ENCODE measurements at regions not wholly inside any gene's neighbourhood (a gene's known extent, or its start where the extent isn't known, plus 50 kb on each side); places are given as distances from the start of the nearest gene placed in this dataset.
"Not testable (repeated sequence)": the region's sequence is repeated elsewhere in the genome, so short reads cannot be mapped to it uniquely, and the experiment has no call there.

DNA sequence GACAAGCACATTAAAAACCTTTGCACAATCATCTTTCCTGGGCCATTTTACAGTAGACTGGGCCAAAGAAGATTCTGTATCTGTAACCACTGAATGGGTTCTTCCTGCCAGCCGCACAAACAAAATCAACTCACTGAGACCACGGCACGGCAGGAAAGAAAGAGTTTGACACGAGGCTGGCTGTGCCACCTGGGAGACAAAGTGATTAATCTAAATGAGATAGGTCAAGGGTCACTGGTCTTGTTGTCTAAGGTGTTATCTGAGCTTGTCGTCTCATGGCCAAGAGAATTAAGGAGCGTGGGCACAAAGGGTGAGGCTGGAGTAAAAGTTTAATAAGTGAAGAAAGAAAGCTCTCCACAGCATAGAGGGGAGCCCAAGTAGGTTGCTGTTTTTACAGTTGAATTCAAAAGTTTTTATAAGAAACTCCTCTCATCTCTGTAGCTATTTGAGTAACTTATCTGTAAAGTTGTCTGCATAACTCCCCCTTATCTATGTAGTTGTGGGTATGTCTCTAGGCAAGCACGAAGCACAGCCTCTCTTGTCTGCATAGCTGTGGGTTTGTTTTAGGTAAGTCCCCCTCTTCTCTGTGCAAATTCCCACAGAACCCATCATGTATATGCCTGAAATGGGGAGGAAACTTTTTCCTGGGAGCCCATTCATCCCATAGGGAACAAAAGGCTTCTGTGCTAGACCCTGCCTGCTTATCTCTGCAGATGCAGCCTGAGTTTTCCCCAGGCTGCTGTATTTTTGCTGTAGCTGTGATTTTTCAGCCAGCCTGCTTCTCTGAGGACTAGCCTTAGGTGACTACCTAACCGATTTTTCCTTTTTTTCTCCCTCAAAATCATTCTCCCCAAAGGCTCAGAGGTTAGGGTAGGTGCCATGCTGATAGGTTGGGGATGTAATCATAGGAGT is 1314.6 kb upstream of the TMEM132C start:
- DNase-seq, result no peak

DNA sequence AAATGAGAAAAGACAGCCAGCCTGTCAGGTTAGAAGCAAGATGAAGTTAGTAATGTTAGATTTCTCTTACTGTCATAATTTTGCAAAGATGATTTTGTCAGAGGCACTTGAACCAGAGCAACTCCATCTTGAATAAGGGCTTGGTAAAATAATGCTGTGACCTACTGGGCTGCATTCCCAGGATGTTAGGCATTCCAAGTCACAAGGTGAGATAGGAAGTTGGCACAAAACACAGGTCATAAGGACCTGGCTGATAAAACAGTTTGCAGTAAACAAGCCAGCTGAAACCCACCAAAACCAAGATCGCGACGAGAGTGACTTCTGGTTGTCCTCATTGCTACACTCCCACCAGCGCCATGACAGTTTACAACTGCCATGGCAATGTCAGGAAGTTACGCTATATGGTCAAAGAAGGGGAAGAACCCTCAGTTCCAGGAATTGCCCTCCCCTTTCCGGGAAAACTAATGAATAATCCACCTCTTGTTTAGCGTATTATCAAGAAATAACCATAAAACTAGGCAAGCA is 1313.5 kb upstream of the TMEM132C start:
- no peak for DNase-seq

DNA sequence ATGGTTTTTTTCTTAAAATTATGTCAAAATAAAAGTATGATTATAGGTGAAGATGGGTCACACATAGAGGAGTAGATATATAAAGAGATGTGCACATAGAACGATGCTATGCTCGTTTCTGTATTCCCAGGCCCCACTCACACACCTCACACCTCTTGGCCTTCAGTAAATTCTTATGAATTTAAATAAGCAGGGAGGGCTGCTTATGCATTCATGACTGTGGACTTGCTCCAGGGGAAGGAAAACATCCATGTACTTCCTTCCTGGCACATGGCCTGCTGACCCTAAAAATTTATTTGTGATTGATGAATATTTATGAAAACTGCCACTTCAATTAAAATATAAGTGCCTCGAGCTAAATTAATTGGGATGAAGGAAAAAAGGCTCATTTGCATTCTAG is 1306.7 kb upstream of the TMEM132C start:
- DNase-seq, result no peak

DNA sequence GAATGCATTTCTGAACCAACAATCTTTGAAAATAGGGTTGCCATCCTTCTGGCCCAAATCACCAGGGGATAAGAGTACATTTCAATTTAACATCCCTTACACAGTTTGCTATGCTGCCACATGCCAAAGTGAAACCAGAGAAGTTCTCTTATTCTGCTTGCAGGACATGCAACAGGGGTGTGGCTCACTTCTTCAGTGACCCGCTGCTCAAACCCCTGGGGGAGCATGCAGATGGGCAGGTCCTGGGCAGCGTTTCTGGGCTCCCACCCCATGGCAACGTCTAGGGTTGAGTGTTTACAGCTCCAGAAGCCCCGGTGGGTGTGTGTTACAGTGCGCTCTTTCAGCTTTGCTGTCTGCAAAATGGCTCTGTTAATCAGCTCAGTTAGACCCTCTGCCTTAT is 1306.3 kb upstream of the TMEM132C start:
- no peak for DNase-seq

DNA sequence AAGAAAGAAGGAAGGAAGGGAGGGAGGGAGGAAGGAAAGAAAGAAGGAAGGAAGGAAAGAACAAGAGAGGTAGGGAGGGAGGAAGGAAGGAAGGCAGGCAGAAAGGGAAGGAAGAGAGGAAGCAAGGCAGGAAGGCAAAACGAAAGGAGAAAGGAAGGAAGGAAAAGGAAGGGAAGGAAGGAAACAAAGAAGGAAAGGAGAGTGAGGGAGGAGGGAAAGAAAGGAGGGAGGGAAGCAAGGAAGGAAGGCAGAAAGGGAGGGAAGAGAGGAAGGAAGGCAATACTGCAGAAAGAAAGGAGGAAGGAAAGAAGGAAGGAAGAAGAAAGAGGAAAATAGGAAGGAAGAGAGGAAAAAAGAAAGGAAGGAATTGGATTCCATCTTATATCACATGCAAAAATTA is 1303.1 kb upstream of the TMEM132C start:
- no peak for DNase-seq

DNA sequence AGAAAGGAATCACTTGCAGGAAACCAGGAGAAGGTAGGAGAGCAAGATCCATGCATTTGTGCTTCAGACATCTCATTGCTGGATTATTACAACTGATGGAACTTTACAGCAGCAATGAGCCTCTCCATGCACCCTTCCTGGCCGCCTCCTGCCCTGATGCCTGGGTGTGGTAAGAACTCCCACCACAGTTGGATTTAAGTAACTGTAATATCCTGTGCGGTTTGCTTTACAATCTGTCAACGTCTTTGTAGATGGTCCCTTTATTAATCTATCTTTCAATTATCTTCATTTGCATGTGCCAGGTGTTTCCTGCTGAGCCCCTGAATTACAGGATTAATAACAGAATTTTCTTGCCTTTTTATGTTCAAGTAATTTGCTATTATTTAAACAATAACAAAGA is 1300.5 kb upstream of the TMEM132C start:
- DNase-seq, result no peak

DNA sequence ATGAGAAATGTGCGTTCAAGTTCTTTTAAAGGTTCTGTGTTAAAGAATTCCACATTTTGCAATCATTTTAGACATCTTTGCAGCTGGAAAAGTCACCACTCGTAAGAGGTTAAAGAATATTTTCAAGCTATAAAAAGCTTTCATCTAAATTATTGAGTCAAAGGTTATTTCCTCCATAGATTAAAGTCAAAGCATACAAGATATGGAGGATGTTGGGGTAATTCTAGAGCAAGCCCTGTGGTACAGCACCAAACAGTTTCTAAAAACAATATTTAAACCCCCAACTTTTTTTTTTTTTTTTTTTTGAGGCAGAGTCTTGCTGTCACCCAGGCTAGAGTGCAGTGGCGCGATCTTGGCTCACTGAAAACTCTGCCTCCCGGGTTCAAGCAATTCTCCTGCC is 1299.8 kb upstream of the TMEM132C start:
- no peak for DNase-seq

DNA sequence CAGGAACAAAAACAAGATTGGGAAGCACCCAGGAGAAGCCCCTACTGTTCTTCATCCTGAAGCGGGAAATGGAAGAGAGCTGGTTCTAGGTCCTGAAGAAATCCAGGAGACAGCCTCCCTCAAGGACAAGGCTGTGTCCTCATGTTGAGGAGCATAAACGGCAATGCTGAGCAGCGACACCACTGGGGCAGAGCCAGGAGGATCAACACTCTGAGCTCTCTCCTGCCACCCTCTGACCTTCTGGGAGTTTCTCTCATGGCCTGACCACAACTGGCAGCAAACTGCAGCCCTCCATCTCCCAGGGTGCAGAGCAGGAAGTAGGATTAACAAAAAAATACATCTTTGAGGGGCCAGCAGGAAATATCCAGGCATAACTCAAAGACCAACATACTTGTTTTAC is 1292.2 kb upstream of the TMEM132C start:
- no peak for DNase-seq

DNA sequence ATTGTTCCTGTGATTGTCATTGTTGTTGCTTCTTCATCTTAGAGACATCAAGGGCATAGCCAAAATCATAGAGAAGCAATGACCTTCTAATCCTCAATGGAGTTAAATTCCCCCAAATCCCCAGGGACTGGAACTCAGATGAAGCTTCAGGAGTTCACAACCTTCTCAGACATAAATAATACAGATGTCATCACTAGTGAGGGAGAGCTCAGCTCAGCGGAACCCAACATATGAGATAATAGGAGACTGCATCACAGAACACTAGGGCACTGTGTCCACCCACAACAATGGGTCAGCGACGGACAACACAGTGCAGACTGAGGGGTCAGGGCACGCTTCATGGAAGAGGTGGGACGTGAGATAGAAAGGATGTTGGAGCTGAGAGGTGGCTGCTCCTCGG is 1290.4 kb upstream of the TMEM132C start:
- DNase-seq, result no peak

DNA sequence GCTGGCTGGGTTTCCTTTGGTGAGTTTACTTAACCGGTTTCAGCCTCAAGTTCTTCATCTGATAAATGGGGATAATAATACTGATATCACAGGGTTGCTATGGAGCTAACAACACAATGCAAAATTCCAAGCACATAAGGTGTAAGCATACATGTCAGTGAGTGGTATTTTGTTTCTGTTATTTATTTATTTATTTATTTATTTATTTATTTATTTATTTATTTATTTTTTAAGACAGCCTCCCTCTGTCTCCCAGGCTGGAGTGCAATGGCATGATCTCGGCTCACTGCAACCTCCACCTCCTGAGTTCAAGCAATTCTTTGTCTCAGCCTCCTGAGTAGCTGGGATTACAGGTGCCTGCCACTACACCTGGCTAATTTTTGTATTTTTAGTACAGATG is 1287.4 kb upstream of the TMEM132C start:
- not testable (repeated sequence) for DNase-seq

DNA sequence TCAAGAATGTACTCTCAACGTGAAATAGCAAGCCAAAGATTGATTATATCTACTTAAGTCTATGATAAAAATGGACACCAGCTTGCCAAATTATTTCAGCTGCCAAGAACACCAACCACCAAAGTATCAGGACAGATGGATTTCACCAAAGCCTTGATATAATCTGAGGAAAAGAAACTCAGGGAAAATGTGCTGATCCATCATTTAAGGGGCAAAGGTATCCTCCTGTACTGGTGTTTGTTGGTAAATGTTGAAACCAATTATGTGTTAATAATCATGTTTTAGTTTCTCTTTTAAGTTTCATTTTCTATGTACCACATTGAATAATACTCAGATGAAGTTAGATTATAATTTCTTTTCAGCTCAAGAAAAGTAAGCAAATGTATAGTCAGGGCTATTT is 1284.3 kb upstream of the TMEM132C start:
- DNase-seq, result no peak

DNA sequence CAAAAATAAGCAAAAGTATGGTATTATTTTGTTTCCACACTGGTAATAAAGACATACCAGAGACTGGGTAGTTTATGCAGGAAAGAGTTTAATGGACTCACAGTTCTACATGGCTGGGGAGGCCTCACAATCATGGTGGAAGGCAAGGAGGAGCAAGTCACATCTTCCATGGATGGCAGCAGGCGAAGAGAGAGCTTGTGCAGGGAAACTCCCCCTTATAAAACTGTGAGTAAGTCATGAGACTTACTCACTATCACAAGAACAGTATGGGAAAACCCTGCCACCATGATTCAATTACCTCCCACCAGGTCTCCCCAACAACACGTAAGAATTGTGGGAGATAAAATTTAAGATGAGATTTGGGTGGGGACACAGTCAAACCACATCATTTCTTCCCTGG is 1283.2 kb upstream of the TMEM132C start:
- DNase-seq, result not testable (repeated sequence)

DNA sequence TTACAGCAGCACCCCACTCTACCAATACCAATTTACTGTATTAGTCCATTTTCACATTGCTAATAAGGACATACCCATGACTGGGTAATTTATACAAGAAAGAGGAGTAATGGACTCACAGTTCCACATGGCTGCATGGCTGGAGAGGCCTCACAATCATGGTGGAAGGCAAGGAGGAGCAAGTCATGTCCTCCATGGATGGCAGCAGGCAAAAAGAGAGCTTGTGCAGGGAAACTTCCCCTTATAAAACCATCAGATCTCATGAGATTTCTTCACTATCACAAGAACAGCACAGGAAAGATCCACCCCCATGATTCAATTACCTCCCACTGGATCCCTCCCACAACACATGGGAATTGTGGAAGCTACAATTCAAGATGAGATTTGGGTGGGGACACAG is 1281.3 kb upstream of the TMEM132C start:
- not testable (repeated sequence) for DNase-seq

DNA sequence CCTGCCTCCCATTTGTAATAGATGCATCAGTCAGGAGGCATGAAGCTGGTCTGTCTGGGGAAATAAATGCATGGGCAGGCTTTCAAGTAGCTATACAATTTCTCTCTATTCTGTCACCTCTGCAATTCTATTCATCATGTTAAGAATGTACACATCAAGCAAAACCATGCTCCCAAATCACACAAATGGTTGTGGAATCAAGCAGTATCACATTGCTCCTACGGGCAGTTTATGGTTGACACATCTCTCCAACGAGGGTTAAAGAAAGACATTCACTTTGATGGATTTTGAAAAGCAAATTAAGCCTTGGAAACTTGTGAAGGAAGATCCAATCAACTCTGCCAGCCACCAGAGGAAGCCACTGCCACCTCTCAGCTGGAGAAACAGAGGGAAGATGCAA is 1277.4 kb upstream of the TMEM132C start:
- DNase-seq, result no peak

DNA sequence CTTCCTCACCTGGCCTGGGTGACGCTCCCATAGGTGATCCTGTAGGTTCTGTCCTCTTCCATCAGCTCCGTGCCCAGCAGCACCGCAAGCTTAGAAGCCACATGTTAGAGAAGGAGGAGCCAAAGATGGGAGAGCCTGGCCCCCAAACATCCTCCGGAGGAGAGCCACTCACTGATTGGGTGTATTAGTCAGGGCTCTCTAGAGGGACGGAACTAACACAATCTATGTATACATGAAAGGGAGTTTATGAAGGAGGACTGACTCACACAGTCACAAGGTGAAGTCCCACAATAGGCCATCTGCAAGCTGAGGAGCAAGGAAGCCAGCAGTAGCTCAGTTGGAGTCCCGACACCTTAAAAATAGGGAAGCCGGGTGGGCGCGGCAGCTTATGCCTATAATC is 1273.1 kb upstream of the TMEM132C start:
- DNase-seq, result no peak

DNA sequence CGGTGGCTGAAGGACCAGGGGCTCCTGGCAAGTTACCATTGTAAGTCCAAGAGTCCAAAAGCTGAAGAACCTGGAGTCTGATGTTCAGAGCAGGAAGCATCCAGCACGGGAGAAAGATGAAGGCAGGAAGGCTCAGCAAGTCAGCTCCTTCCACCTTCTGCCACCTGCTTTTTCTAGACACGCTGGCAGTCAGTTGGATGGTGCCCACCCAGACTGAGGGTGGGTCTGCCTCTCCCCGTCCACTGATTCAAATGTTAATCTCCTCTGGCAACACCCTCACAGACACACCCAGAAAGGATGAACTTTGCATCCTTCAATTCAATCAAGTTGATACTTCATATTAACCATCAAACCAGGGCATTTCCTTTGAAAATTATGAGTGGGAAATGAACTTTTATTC is 1272.4 kb upstream of the TMEM132C start:
- no peak for DNase-seq

DNA sequence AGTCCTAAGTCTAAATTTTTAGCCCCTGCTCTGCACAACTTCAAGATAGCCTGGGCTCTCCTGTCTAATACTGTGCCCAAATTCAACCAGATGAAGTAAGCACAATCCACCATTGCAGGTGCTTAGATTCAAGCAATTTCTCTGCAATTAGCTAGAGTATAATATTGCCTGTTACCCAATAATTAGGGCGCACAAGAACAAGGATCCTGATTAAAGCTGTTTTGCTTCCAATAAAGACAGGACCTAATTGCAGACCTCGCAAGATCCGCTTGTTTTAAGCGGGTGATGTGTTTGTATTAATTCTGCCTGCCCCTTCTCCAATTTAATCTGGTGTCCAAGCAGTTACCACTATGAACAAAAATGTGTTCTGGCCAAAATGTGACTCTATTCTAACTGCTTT is 1268.9 kb upstream of the TMEM132C start:
- DNase-seq, result no peak

DNA sequence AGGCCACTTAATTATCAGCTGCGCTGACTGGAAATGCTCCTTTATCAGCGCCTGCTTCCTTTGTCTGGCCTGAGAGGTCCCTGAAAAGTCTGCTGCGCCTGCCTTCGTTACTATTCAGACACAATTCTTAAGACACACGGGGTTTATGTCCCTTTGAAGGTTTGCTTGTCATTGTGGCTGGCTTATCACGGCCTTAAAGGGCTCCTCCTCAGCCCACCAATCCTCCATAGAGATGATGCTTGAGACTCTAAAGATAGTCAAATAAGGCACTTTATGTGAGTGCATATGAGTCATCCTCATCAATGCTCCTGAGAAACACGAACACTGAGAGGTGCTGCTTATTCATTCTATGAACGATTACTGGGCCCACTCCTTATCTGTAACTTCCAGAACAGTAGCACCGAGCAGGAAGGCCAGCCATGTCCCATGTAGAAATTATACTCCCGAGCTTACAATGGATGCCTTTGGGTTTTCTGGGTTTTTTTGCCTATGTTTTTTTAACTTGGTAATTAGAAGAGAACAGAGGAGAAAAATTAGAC is 1268.2 kb upstream of the TMEM132C start:
- no peak for DNase-seq

DNA sequence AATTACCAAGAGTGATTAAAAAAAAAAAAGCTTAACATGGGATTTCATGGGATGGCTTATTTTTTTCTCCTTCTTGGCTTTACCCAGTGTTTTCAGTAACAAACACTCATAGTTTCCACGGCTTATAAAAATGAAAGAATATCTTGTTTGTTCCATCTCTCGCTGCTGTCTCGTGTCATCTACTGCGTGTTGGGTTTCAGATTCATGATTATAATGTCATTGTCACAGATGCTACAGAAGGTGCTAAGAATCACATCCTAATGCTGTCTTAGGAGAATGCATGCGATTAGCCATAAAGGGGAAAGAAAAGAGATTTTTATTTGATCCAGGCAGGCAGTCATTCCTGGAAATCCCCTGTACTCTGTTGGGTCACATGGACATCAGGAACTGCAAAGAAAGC is 1267.6 kb upstream of the TMEM132C start:
- DNase-seq, result no peak

DNA sequence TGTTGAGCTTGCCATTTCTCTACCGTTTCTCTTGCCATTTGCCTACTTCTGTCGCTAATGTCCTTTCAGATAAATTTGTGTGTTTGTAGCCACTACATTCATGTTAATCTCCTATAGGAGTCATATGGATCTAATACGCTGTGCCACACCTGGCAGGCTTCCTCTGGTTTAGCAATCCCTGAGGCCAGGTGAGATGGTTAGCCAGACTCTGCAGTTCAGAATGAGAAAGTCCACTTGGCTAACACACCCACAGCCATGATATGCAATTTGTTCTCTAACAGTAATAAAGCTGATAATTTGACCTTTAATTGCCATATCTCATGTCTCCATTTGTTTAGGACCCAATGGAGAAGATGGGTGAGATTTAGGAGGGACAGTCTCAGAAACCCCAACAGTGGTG is 1261.6 kb upstream of the TMEM132C start:
- DNase-seq, result no peak

DNA sequence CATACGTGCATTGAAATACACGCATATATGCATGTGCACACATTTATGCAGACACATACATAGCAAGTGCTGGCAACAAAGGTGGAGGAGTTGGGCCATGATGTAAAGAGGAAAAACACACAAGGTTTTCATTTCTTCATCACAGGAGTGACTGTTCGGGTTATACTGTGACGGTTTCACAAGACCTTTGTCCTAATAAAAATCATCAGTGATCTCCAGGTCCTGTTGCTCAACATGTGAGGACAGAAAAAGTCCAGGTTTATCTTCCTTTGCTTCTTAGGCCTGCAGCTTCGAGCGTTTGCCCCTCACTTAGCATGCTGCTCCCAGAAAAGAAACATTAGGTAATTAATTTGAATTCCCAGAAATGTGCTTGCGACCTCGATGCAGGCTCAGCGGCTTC is 1260.0 kb upstream of the TMEM132C start:
- DNase-seq, result no peak

DNA sequence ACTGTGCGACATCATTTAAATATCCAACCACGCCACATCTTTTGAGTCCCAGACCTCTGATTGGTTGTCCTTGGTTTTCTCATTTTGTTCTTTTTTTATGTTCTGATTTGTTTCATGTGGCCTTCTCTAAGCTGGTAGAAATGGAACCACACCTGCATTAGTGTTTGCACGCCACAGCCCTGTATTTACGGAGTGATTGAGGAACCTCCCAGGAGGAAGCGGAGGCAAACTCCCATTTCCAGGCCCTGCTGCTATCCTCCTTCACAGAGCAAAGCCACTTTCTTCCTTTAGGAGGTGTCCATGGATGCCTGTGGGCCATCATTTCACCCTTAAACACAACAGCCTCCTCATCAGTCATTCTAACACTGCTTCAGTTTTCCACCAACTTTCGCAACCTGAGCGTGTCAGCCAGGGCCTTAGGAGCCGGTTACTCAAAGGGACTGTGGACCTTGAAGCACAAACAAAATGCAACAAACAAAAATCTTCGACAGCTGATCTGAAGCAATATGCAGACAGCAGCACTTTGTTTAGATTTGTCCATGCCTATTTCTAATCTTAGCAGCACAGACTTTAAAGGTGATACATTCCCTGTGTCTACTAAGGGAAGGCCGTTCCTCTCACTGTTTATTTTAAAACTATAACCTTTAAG is 1258.1 kb upstream of the TMEM132C start:
- DNase-seq, result no peak

DNA sequence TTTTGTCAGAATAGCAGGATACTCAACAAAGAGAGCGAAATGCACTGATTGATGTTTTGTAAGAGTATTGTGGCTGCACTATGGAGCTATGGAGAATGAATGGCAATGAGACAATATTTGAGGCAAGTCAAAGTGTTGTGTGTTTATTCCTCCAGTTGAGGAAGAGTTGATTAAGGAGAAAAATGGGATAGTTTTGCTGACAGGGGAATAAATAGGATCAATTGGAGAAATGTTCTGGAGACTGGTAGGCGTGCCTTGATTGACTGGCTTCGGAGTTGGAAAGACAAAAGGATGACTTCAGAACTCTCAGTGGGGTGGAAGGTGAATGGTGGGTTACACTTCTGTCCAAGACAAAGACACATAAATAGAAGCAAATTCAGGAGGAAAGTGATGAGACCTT is 1254.9 kb upstream of the TMEM132C start:
- DNase-seq, result no peak

DNA sequence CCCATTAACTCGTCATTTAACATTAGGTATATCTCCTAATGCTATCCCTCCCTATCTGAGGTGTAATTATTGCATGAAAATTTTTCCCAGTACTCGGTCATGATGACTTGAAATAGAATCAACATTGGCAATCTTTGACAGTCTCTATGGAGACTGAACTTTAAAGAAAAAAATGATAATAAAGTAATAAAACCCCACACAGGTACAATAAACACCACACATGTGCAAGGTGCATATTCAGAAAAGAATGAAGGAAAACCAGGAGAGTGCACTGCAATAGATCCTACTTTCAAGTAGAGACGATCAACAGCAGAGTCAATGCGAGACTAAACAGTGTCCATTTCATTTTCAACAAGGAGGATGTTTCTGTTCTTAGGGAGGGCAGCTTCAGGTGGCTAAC is 1253.8 kb upstream of the TMEM132C start:
- no peak for DNase-seq

Data from CD4-positive, alpha-beta T cell treated with Interleukin-4 for 4 hours (primary cell).